Esophagus (tissue), 2 donors: ENCODE measurements at regions not wholly inside any gene's neighbourhood (a gene's known extent, or its start where the extent isn't known, plus 50 kb on each side); places are given as distances from the start of the nearest gene placed in this dataset.
"Not testable (repeated sequence)": the region's sequence is repeated elsewhere in the genome, so short reads cannot be mapped to it uniquely, and the experiment has no call there.

Experiments used
- H3K27ac ChIP-seq, 2 donors: one replicate each; pipeline ENCODE4 v1.5.1; 2013; ENCODE audit warnings: low read depth in 2 of 2, mild to moderate bottlenecking in 2 of 2, inconsistent platforms in 1 of 2, low read length in 1 of 2, moderate library complexity in 1 of 2
- H3K27me3 ChIP-seq, 2 donors: one replicate each; pipeline ENCODE4 v1.6.1; 2013; ENCODE audit warnings: low read length in 2 of 2, control low read depth in 1 of 2, mild to moderate bottlenecking in 1 of 2; ENCODE audit not compliant: insufficient read depth in 2 of 2, control insufficient read depth in 1 of 2
- H3K36me3 ChIP-seq, 2 donors: one replicate each; pipeline ENCODE4 v1.6.1; 2013; ENCODE audit warnings: low read length in 1 of 2; ENCODE audit not compliant: control insufficient read depth in 2 of 2, insufficient read depth in 2 of 2
- H3K4me1 ChIP-seq, 2 donors: one replicate each; pipeline ENCODE4 v1.6.1; 2013; ENCODE audit warnings: low read length in 1 of 2; ENCODE audit not compliant: control insufficient read depth in 2 of 2, insufficient read depth in 2 of 2
- H3K4me3 ChIP-seq, 2 donors: one replicate each; pipeline ENCODE4 v1.5.1; 2013; ENCODE audit warnings: low read length in 2 of 2, mild to moderate bottlenecking in 2 of 2, low read depth in 1 of 2, moderate library complexity in 1 of 2
- H3K9me3 ChIP-seq, 2 donors: one replicate each; pipeline ENCODE4 v1.6.1; 2013; ENCODE audit warnings: mild to moderate bottlenecking in 2 of 2, low read depth in 1 of 2, low read length in 1 of 2, moderate library complexity in 1 of 2; ENCODE audit not compliant: control insufficient read depth in 2 of 2, insufficient read depth in 1 of 2
- WGBS, 2 donors: extraction: QIAGEN DNeasy Blood & Tissue Kit; methylation state at CpG; one replicate each; pipeline ENCODE4 v1.1.7; 2013; 5-methylcytosine and 5-hydroxymethylcytosine counted together
- donor health status: healthy with polysubstance abuse.
- donor health status: Bipolar disorder and iron deficiency.

DNA sequence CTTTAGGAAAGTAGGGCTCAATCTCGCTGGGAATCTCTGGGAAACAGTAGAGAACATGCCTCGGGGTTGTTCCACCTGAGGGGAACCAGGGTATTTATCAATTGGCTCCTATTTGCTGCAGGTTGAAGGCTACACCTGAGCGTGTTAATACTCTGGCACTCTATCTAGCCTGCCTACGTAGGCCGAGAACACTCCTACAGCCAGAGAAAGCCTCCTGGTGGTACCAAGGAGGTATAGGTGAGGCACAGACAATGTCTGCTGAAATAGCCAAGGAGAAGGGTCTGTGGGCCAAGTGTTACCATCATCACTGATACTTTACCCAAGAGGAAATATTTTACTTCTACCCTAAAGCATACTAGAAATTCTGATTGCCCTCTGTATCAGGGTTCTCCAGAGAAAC lies 341.0 kb upstream of the UBE2E2 start:
- H3K4me3 ChIP-seq: no peak overlapping the region

GRCh38 chr3:22882834-22883233 lies 320.3 kb upstream of the UBE2E2 start:
- not testable (repeated sequence) for H3K36me3 ChIP-seq, H3K27me3 ChIP-seq, H3K4me3 ChIP-seq, H3K9me3 ChIP-seq, H3K27ac ChIP-seq, H3K4me1 ChIP-seq
- WGBS, 2 donors: 75 to 83% methylated on average over 2 of the region's 2 CpGs

More for the DNA sequence above, 341.0 kb upstream of the UBE2E2 start:
- Histone ChIP-seq H3K27me3 (no peaks in the 10 kb centered on the region), H3K9me3 (no peaks in the 10 kb centered on the region), H3K4me1 (no peaks in the 10 kb centered on the region), H3K27ac (no peak overlapping the region), H3K36me3 (no peaks in the 10 kb centered on the region)
- WGBS, 2 donors: 83 to 89% methylated on average over 5 of the region's 5 CpGs

DNA sequence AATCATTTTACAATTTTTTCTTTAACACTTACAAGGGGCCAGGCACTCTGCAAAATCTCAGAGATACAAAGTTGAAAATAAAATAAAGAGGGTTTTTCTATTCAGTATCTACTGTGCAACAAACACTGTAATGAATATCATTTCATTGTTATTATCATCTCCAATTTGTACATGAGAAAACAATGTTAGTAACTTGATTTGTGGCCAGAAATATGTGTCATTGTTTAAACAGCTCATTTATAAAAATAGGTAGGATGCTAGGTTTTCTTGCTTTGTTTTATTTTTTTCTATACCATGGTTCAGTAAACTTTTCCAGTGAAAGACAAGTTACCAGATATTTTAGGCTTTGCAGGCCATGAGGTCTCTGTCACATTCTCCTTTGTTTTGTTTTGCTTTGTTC lies 318.1 kb upstream of the UBE2E2 start:
- no peaks in the 10 kb centered on the region for H3K36me3 ChIP-seq
- no peak overlapping the region for H3K27ac ChIP-seq
- H3K9me3 ChIP-seq: no peaks in the 10 kb centered on the region
- no peaks in the 10 kb centered on the region for H3K27me3 ChIP-seq
- H3K4me3 ChIP-seq: no peak overlapping the region
- no peaks in the 10 kb centered on the region for H3K4me1 ChIP-seq

GRCh38 chr3:22885574-22886341 lies 317.4 kb upstream of the UBE2E2 start:
- WGBS, 2 donors: 80 to 81% methylated on average over 6 of the region's 6 CpGs
- Histone ChIP-seq H3K27ac (no peak overlapping the region), H3K4me1 (no peaks in the 10 kb centered on the region), H3K27me3 (no peaks in the 10 kb centered on the region), H3K4me3 (no peak overlapping the region), H3K9me3 (no peaks in the 10 kb centered on the region), H3K36me3 (no peaks in the 10 kb centered on the region)

- Histone ChIP-seq H3K9me3 (no peaks in the 10 kb centered on the region), H3K27me3 (no peaks in the 10 kb centered on the region), H3K4me1 (no peaks in the 10 kb centered on the region), H3K27ac (no peak overlapping the region), H3K36me3 (no peaks in the 10 kb centered on the region), H3K4me3 (no peak overlapping the region)
- WGBS, 2 donors: 53 to 55% methylated on average over 4 of the region's 4 CpGs
Measured at GRCh38 chr3:22886439-22887068, 316.6 kb upstream of the UBE2E2 start.

DNA sequence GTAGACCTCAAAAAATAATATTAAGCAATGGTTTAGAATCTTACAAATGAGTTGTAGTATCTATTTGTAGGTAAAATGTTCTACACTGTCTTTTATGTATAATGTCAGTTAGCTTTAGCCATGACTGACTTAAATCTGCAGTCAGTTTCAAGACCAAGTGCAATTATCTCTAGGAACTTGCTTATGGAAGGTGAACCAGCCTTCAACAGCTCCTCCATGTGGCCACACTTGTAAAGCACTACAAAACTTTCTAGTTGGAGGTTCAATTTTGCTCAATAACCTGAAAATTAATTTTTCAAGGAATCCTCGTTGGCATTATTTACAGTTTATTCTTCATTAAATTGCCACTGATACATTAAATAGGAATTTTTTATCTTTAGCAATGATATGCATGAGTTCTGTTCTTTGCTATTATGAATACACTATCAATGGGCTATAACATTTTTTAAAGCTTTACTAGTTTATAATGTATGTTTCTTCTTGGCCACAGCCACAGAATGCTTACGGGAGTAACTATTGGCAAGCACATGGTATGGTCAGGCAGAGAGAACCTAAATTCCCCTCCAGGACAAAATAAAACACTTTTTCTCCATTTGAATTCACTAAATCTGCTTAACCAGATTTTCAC lies 315.3 kb upstream of the UBE2E2 start:
- Histone ChIP-seq H3K36me3 (no peaks in the 10 kb centered on the region), H3K9me3 (no peaks in the 10 kb centered on the region), H3K27ac (no peak overlapping the region), H3K4me1 (no peaks in the 10 kb centered on the region), H3K27me3 (no peaks in the 10 kb centered on the region), H3K4me3 (no peak overlapping the region)
- WGBS, 2 donors: 39 to 51% methylated on average over 2 of the region's 2 CpGs

DNA sequence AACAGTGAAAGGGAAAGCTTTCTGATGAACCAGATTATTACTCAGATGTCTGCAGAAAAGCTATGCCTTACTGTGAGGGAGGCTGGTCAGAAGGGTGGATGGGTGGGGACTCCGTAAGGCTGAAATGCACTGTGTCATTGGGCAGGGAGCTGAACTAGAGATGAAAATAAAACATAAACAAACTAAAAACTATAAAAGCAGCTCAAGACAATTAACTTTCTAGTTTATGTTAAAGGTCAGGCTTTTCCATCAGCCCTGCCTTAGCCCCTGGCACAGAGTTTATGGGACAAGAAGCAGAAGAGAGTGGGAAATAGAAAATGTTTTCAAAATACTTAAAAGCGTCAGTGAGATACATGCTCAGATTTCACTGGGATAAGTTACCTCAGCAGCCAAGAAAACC lies 310.0 kb upstream of the UBE2E2 start:
- no peak overlapping the region for H3K27ac ChIP-seq
- WGBS, 2 donors: 60 to 65% methylated on average over 2 of the region's 2 CpGs

GRCh38 chr3:22893644-22894325 lies 309.3 kb upstream of the UBE2E2 start:
- Histone ChIP-seq H3K27me3 (no peaks in the 10 kb centered on the region), H3K9me3 (no peaks in the 10 kb centered on the region), H3K4me1 (no peaks in the 10 kb centered on the region), H3K4me3 (no peak overlapping the region), H3K36me3 (no peaks in the 10 kb centered on the region), H3K27ac (no peak overlapping the region)
- WGBS, 2 donors: 45 to 53% methylated on average over 3 of the region's 3 CpGs

More for the DNA sequence above, 310.0 kb upstream of the UBE2E2 start:
- Histone ChIP-seq H3K4me1 (no peaks in the 10 kb centered on the region), H3K27me3 (no peaks in the 10 kb centered on the region), H3K4me3 (no peak overlapping the region), H3K9me3 (no peaks in the 10 kb centered on the region), H3K36me3 (no peaks in the 10 kb centered on the region)

DNA sequence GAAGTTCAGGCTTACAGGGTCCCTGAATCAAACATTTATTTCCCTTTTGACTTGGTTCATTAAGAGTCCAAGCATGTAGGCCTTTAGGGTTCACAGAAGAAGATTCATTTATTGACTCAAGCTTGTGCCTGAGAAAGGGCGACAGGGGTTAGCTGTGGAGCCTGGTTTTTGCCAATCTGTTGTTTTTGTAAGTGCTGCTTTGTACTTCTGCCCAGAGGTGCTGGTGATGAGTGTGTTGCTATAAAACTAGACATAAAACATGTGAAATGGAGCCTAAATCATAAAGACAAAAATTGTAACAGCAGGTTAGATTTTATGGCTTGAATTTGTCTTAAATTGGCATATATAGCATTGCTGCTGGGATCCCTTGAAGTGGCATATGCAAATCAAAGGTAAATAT lies 308.3 kb upstream of the UBE2E2 start:
- no peaks in the 10 kb centered on the region for H3K4me1 ChIP-seq
- 69 to 76% methylated on average over 1 of the region's 1 CpG for WGBS, 2 donors
- H3K27ac ChIP-seq: no peak overlapping the region

More for the DNA sequence above, 308.3 kb upstream of the UBE2E2 start:
- Histone ChIP-seq H3K36me3 (no peaks in the 10 kb centered on the region), H3K27me3 (no peaks in the 10 kb centered on the region), H3K4me3 (no peak overlapping the region), H3K9me3 (no peaks in the 10 kb centered on the region)
